H54 (cell line): ENCODE measurements at regions not wholly inside any gene's neighbourhood (a gene's known extent, or its start where the extent isn't known, plus 50 kb on each side); places are given as distances from the start of the nearest gene placed in this dataset.

Experiments
- DNase-seq: peaks from one replicate; pipeline ENCODE4 v3.0.0; 2011; ENCODE audit warnings: low spot score, mixed read lengths; ENCODE audit not compliant: insufficient read length
- FAIRE-seq: peaks from 3 replicates; lab custom pipeline; 2011; peaks lifted over from hg19 to GRCh38; lab: Jason Lieb, UNC
- POLR2A ChIP-seq: IDR thresholded peaks from 2 replicates; pipeline ENCODE4 v1.6.1; 2011; ENCODE audit warnings: low read depth, mild to moderate bottlenecking, low read length

DNA sequence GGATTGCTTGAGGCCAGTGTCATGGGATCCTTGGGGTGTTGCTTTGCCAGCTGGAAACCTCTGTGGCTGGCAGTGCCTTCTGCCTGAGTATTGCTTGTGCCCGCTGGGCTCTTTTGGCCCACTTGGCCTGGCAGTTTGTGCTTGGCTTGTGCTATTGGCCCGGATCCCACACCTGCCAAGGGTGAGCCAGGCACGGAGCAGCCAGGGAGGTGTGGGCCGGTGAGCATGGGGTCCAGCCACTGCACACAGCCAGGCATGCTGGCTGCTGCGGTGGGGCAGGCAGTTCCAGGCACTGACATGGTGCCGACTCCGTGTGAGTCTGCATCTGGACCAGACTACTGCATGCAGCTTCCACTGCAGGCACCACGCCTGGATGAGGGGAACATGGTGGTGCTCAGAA is 62.5 kb upstream of the SYNCRIP start:
- no peak for TF ChIP-seq POLR2A
- DNase-seq (no peak), FAIRE-seq (no peak)

DNA sequence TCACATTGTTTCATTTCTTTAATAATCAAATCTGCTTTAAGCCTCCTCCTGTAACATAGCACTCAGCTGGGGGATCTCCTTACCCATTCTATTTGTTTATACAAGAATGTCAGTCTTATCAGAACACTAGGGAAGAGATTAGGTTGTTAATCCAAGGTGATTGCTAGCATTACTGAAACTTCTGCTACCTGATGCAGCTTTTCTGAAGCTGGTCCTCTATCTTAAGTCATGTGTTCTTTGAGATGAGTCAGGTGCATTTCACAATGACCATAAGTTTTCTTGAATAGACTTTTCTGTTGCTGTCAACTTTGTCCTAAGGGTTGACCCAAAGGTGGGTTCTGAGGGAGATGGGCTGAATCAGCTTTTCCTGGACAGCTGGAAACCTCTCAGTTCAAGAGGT is 60.7 kb upstream of the SYNCRIP start:
- DNase-seq (no peak), FAIRE-seq (no peak)
- TF ChIP-seq POLR2A: no peak
